ENCODE measurements at regions not wholly inside any gene's neighbourhood (a gene's known extent, or its start where the extent isn't known, plus 50 kb on each side); places are given as distances from the start of the nearest gene placed in this dataset.

DNA sequence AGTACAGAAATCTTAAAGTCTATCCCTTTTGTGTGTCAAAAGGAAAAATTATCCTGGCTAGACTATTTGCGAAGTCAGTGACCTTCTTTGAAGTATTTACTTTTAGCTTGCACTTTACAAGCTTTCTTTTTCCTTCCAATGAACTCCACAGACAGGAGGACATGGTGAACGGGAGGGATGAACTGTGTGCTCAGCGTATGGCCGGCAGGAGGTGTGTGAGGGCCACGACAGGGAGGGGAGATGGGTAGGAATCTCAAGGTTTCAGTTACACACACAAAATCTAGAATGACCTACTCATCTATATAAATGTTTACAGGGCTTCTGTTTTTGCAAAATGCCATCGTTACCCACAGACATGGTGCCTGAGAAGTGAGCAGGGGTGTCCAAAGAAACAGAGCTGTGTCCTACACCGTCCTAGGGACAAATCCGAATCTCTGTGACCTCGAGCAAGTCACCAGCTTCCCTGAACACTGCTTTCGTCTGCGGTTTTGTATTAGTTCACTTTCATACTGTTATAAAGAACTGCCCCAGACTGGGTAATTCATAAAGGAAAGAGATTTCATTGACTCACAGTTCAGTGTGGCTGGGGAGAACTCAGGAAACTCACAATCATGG lies 537.2 kb downstream of the LIG4 start (continued):
- TF ChIP-seq, protein P1, sequence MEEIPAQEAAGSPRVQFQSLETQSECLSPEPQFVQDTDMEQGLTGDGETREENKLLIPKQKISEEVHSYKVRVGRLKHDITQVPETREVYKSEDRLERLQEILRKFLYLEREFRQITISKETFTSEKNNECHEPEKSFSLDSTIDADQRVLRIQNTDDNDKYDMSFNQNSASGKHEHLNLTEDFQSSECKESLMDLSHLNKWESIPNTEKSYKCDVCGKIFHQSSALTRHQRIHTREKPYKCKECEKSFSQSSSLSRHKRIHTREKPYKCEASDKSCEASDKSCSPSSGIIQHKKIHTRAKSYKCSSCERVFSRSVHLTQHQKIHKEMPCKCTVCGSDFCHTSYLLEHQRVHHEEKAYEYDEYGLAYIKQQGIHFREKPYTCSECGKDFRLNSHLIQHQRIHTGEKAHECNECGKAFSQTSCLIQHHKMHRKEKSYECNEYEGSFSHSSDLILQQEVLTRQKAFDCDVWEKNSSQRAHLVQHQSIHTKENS (CRISPR knock-in tag; IDR thresholded peaks at IDR 0.05): no peak
- TF ChIP-seq ATF1 (CRISPR knock-in tag; IDR thresholded peaks at IDR 0.05) (no peak), ATF1 (tag; IDR thresholded peaks at IDR 0.05) (no peak), ZNF124 (CRISPR knock-in tag; IDR thresholded peaks at IDR 0.05) (no peak), CEBPG (CRISPR knock-in tag; IDR thresholded peaks at IDR 0.05) (no peak), CEBPG (tag; conservative IDR thresholded peaks at IDR 0.05 in 1 of 2, IDR thresholded peaks at IDR 0.05 in 1 of 2) (no peak)

GRCh38 chr13:107675847-107676550 lies 539.3 kb downstream of the LIG4 start:
- H3K79me2 ChIP-seq (ENCODE audit: control insufficient read depth, insufficient read depth, low read length): no peaks in the 10 kb centered on the region
- POLR2A ChIA-PET: no interaction called here
- CTCF ChIA-PET (ENCODE audit: low intra/inter-chr PET ratio): no interaction called here
- H3K27me3 ChIP-seq (ENCODE audit: control insufficient read depth in 2 of 2, insufficient read depth in 2 of 2, low read length in 2 of 2): no peaks in the 10 kb centered on the region
- H3K4me3 ChIP-seq: no peak overlapping the region
- H3K4me2 ChIP-seq (ENCODE audit: insufficient read depth, low read length): no peak overlapping the region
- H3K27ac ChIP-seq (ENCODE audit: extremely low read depth, low read depth, low read length): no peak overlapping the region
- H4K20me1 ChIP-seq (replicated peaks; ENCODE audit: control insufficient read depth, insufficient read depth, low read length): no peaks in the 10 kb centered on the region
- WGBS (ENCODE audit: insufficient coverage, low coverage, missing lambda C conversion rate): 0% methylated on average over 2 of the region's 2 CpGs
- FAIRE-seq (no peak), ATAC-seq (no peak), DNase-seq (ENCODE audit: extremely low read depth in 1 of 4, low spot score in 3 of 4) (no peak)
- no peak overlapping the region for H2AFZ ChIP-seq (ENCODE audit: low read depth, low read length)
- no TSS peak for BruUV-seq (replicated peaks)
- H3K9me1 ChIP-seq (ENCODE audit: control insufficient read depth, insufficient read depth, low read length): no peaks in the 10 kb centered on the region
- no peak overlapping the region for H3K9ac ChIP-seq (ENCODE audit: insufficient read depth in 1 of 2, low read depth in 2 of 2, low read length in 2 of 2)
- no peaks in the 10 kb centered on the region for H3K4me1 ChIP-seq (replicated peaks in 1 of 2; ENCODE audit: control insufficient read depth in 2 of 2, insufficient read depth in 2 of 2, low read length in 2 of 2)
- in situ Hi-C loops (cut with MboI): no loop called here
- no peaks in the 10 kb centered on the region for H3K36me3 ChIP-seq (ENCODE audit: control insufficient read depth, insufficient read depth, low read length)
- intact Hi-C loops (cut with micrococcal nuclease): no loop called here
- no peaks in the 10 kb centered on the region for H3K9me3 ChIP-seq (replicated peaks; ENCODE audit: control insufficient read depth, insufficient read depth, low read depth, low read length)
- TF ChIP-seq ZFP30 (CRISPR knock-in tag; IDR thresholded peaks at IDR 0.05; ENCODE audit: borderline replicate concordance) (no peak), NR1H2 (CRISPR knock-in tag; IDR thresholded peaks at IDR 0.05) (no peak), KDM4B (IDR thresholded peaks at IDR 0.05; ENCODE audit: borderline replicate concordance in 2 of 2, low read depth in 1 of 2) (no peak), HNRNPH1 (optimal IDR thresholded peaks at IDR 0.05; ENCODE audit: low read depth, low read length) (no peak), PKNOX1 (IDR thresholded peaks at IDR 0.05) (no peak), PHF8 (IDR thresholded peaks at IDR 0.05; ENCODE audit: borderline replicate concordance, low read length) (no peak), ZNF699 (CRISPR knock-in tag; IDR thresholded peaks at IDR 0.05; ENCODE audit: insufficient replicate concordance) (no peak), SRSF7 (optimal IDR thresholded peaks at IDR 0.05; ENCODE audit: low read depth, low read length) (no peak), SUPT5H (IDR thresholded peaks at IDR 0.05) (no peak)
- TF ChIP-seq, protein P2, sequence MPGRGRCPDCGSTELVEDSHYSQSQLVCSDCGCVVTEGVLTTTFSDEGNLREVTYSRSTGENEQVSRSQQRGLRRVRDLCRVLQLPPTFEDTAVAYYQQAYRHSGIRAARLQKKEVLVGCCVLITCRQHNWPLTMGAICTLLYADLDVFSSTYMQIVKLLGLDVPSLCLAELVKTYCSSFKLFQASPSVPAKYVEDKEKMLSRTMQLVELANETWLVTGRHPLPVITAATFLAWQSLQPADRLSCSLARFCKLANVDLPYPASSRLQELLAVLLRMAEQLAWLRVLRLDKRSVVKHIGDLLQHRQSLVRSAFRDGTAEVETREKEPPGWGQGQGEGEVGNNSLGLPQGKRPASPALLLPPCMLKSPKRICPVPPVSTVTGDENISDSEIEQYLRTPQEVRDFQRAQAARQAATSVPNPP (IDR thresholded peaks at IDR 0.05; ENCODE audit: borderline replicate concordance, insufficient read depth, insufficient read length): no peak
- TF ChIP-seq, protein P3, sequence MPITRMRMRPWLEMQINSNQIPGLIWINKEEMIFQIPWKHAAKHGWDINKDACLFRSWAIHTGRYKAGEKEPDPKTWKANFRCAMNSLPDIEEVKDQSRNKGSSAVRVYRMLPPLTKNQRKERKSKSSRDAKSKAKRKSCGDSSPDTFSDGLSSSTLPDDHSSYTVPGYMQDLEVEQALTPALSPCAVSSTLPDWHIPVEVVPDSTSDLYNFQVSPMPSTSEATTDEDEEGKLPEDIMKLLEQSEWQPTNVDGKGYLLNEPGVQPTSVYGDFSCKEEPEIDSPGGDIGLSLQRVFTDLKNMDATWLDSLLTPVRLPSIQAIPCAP (CRISPR knock-in tag; IDR thresholded peaks at IDR 0.05; ENCODE audit: borderline replicate concordance): no peak

All from K562 (cell line).